8988T (cell line): ENCODE measurements at regions not wholly inside any gene's neighbourhood (a gene's known extent, or its start where the extent isn't known, plus 50 kb on each side); places are given as distances from the start of the nearest gene placed in this dataset.

Source experiments
- DNase-seq: peaks from one replicate; pipeline ENCODE4 v3.0.0; 2011

- no peak for DNase-seq
Measured at GRCh38 chr3:151992326-151993041, 119.0 kb downstream of the SUCNR1 start.

DNA sequence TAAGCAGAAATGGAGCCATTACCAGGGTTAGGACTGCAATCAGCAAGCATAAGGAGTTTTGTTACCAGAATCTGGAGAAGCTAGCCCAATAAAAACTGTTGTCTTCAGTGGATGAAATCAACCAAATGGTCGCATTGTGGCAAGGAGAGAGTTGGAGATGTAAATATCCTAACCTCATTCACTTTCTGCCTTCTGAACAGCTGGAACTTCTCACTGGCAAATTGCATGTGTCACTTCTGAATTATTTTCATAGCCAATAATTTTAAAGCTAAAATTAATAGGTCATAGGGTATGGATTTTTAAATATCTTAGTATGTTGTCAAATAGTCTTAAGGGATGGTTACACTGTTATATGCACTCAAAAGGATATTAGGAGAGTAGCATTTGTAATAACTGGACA, 121.6 kb downstream of the SUCNR1 start:
- DNase-seq: no peak

DNA sequence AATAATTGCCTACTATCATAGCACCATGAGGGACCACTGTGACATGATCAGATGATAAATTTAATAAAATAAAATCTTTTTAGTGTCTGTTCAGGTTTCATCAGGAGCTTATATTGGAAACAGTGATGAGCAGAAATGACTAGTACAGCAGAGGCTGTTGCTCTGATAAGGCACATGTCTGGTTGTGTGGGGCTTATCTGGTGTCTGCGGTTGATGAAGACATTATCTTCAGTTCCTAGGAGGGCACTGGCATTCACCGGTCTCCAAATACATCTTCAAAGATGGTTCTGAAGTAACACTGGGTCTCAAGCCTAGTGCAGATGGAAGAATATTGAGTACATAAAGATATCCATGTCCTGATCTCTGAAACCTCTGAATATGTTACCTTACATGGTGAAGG, 125.3 kb downstream of the SUCNR1 start:
- DNase-seq: no peak

DNA sequence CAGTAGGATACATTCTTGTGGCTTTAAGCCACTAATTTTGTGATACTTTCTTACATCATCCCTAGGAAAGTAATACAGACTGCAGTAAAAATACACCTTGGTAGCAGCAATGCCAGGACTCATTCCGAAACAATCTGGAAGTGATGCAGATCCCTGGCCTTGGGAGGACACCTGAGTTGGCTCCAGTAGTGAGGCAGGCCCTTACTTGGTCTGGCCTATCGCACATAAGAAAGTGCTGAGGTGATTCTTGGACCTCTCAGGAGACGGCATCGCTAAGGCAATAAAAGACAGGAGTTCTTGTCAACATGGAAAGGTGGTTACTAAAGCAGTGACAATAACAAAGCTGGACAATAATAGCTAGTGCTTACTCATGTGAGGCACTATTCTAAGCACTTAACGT, 126.5 kb downstream of the SUCNR1 start:
- no peak for DNase-seq

GRCh38 chr3:152011812-152012735, 138.6 kb downstream of the SUCNR1 start:
- DNase-seq: no peak

GRCh38 chr3:152019508-152019907, 146.1 kb downstream of the SUCNR1 start:
- no peak for DNase-seq

DNA sequence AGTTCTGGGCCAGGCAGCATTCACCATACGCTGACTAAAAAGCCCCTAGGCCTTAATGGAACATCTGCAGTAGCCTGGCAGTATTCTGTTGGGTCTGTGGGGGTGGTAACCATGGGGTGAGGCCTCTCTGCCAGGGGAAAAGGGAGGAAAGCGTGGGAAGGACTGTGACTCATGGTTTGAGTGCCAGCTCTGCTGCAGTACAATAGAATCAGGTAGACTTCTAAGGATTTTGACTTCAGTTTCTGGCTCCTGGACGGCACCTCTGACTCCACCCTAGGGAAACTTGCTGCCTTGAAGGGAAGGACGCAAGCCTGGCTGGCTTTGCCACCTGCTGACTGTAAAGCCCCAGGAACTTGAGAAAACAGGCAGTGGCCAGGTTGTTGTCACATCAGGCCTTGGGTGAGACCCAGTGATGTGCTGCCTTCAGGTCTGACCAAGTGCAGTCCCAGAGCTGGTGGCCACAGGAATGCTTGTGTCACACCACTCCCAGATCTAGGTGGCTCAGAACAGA, 148.6 kb downstream of the SUCNR1 start:
- no peak for DNase-seq

GRCh38 chr3:152026033-152026556, 152.7 kb downstream of the SUCNR1 start:
- no peak for DNase-seq

DNA sequence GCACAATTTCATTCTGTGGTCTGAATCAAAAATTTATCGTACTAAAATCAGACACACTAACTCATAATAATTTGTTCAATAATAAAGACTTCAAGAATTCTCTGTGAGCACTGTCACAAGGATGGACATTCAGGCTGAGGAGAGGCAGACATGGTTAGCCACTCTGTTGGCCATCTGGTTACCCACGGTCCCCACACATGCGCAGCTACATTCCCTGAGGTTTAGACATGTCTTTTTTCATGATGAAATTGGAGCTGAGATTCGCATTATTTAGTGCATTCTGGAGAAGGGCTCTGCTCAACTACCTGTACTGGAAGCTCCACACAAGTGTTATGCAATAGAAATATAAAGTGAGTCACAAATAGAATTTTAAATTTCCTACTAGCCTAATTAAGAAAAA, 156.9 kb downstream of the SUCNR1 start:
- no peak for DNase-seq

GRCh38 chr3:152031321-152031720, 157.9 kb downstream of the SUCNR1 start:
- DNase-seq: no peak

GRCh38 chr3:152037297-152037696, 163.9 kb downstream of the SUCNR1 start:
- DNase-seq: no peak

GRCh38 chr3:152037953-152038352, 164.5 kb downstream of the SUCNR1 start:
- no peak for DNase-seq

DNA sequence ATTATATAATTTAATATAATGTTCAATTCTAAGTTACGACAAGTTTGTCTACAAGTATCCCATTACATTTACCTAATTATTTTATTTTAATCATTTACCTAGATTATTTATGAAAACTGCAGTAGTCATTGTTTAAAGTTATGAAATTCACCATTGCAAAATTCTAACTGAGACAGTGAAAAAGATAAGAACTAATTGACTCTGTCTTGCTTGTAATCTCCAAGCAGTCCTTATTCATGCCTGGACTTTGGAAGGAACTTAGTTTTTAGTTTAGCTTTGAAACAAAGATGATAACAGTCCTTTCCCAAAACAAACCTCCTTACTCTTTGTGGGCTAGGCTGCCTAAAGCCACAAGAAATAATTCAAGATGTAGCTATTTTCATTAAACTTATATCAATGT, 165.0 kb downstream of the SUCNR1 start:
- no peak for DNase-seq

- DNase-seq: no peak
Measured at GRCh38 chr3:152039887-152040286, 166.4 kb downstream of the SUCNR1 start.

DNA sequence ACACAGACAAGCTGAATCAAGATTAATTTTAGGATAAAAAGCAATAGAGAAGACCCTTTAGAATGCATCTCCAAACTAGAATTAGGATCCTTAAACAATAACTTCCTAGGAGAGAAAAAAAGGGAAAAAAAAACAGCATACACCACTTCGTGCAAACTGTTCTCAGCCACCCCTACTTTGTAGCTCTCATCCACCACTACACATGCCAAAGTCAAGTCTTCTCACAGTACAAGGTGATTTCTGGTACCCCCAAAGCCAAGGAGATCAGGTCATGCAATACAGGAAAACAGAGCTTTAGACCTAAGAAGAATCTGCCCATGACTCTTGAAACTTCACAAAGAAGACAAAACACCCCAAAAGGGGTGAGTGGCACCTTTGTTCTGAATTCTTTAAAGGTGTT, 166.9 kb downstream of the SUCNR1 start:
- DNase-seq: no peak

DNA sequence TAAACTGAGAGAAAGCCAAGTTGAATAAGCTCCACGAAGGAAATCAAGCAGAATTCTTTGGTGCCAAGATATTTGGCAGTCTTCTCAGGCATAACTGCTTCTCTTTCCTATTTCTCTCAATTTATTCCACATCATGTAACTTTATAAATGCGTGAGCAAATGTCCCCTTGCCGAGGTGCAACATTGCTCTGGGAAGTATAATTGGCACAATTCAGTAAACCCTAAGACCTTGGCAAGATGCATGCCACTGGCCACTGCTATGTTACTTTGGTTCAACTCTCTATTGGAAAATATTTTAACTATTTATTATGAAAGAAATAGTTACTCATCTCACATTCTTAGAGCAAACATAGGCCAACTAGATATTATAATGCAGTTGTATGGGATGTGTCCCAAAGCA, 170.2 kb downstream of the SUCNR1 start:
- DNase-seq: no peak

GRCh38 chr3:152046280-152046679, 172.8 kb downstream of the SUCNR1 start:
- no peak for DNase-seq

- no peak for DNase-seq
Measured at GRCh38 chr3:152047465-152047864, 174.0 kb downstream of the SUCNR1 start.

- no peak for DNase-seq
Measured at GRCh38 chr3:152048831-152049230, 175.4 kb downstream of the SUCNR1 start.

- DNase-seq: no peak
Measured at GRCh38 chr3:152050903-152051302, 177.5 kb downstream of the SUCNR1 start.

- DNase-seq: no peak
Measured at GRCh38 chr3:152051501-152052404, 178.3 kb downstream of the SUCNR1 start.

DNA sequence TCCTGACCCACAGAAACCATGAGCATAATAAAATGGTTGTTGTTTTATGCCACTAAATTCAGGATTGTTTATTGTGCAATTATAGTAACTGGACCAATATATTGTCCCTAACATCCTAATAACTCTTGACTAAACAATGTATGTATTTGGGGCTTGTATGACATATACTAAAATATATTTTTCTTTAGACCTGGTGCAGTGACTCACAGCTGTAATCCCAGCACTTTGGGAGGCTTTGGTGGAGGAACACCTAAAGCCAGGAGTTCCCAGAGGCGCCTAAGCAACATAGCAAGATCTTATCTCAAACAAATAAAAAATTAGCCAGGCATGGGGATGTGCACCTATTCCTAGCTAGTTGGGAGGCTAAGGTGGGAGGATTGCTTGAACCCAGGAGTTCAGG, 180.4 kb downstream of the SUCNR1 start:
- no peak for DNase-seq

DNA sequence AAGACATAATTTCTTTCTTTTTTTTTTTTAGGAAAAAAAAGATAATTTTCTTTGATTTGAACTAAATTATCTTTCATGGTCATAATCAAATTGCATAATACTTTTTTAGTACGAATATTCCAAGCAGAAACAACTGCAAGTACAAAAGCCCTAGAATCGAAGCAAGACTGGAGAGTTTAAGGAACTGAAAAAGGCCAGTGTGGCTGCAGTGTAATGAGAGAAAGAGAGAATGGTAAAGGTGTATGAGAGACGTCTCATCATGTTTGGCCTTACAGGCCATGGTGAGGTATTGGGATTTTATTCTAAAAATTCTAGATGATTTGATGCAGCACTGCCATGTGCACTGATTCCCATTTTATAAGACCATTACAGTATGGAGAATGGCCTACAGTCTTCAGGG, 180.9 kb downstream of the SUCNR1 start:
- no peak for DNase-seq
